RWPE2 (cell line): ENCODE measurements at regions not wholly inside any gene's neighbourhood (a gene's known extent, or its start where the extent isn't known, plus 50 kb on each side); places are given as distances from the start of the nearest gene placed in this dataset.

Source experiments
- ATAC-seq: fragments of 200-7000 bp; cut with Tn5 transposase; 3 replicates; pipeline ENCODE4 v1.9.1; 2021; ENCODE audit warnings: low read depth
- DNase-seq: peaks from one replicate; pipeline ENCODE4 v3.0.0-alpha.2; 2020; ENCODE audit warnings: low spot score
- H3K27ac ChIP-seq: fragments of 450-650 bp; 2 replicates; pipeline ENCODE4 v1.5.1; 2017; ENCODE audit warnings: mild to moderate bottlenecking; ENCODE audit not compliant: poor library complexity, severe bottlenecking
- H3K27me3 ChIP-seq: fragments of 250-450 bp; sonication (Bioruptor Pico); 2 replicates; pipeline ENCODE4 v1.5.1; 2021; ENCODE audit warnings: mild to moderate bottlenecking, moderate library complexity; ENCODE audit not compliant: insufficient read depth, poor library complexity, severe bottlenecking
- H3K36me3 ChIP-seq: fragments of 250-450 bp; sonication (Bioruptor Pico); 2 replicates; pipeline ENCODE4 v1.5.1; 2020; ENCODE audit warnings: low read depth, mild to moderate bottlenecking, moderate library complexity
- H3K4me1 ChIP-seq: fragments of 250-450 bp; sonication (Bioruptor Pico); 2 replicates; pipeline ENCODE4 v1.5.1; 2021; ENCODE audit warnings: mild to moderate bottlenecking, moderate library complexity; ENCODE audit not compliant: insufficient read depth, poor library complexity, severe bottlenecking
- H3K4me3 ChIP-seq: fragments of 250-450 bp; sonication (Bioruptor Pico); 2 replicates; pipeline ENCODE4 v1.5.1; 2021; ENCODE audit warnings: mild to moderate bottlenecking, moderate library complexity; ENCODE audit not compliant: severe bottlenecking
- H3K9me3 ChIP-seq: fragments of 250-450 bp; sonication (Bioruptor Pico); 2 replicates; pipeline ENCODE4 v1.5.1; 2021; ENCODE audit warnings: mild to moderate bottlenecking, moderate library complexity; ENCODE audit not compliant: severe bottlenecking
- TF ChIP-seq, protein P1 (sequence below): fragments of 450-650 bp; IDR thresholded peaks from one replicate; pipeline ENCODE4 v1.5.1; 2017; ENCODE audit warnings: mild to moderate bottlenecking, moderate library complexity; ENCODE audit not compliant: poor library complexity, severe bottlenecking

DNA sequence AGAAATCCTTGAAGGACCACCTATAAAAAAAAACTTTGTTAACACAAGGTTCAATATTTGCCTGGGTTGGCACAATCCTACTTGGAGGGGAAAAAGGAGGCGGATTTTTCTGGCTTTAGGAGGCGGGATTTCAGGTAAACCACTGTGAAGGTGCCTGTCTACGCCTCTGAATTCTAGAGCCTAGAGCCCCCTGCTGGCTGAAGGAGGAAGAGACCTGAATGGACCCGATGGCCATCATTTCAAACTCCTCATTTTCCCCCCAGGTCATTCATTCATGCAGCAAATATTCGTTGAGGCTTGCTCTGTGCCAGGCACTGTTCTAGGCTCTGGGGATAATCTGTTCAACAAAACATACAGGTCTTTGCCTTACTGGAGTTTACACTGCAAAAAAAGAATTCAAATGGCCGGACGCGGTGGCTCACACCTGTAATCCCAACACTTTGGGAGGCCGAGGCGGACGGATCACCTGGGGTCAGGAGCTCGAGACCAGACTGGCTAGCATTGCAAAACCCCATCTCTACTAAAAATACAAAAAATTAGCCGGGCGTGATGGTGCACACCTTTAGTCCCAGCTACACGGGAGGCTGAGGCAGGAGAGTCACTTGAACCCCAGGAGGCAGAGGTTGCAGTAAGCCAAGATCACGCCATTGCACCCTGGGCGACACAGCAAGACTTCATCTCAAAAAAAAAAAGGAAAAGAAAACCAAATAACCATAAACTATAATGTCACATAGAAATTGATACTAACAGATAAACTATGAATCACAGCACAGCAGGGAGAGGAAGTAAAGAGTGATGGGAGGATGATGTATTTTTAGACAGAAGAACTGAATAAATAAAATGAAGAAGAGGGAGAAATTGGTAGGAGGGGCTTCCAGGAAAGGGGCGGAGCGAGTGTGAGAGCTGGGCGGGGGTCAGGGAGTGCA is 90.1 kb upstream of the NFE2L3 start:
- Histone ChIP-seq H3K9me3 (no peaks in the 10 kb centered on the region), H3K27ac (no peak overlapping the region), H3K36me3 (no peaks in the 10 kb centered on the region), H3K4me3 (no peak overlapping the region), H3K4me1 (no peaks in the 10 kb centered on the region), H3K27me3 (no peaks in the 10 kb centered on the region)
- TF ChIP-seq, protein P1, sequence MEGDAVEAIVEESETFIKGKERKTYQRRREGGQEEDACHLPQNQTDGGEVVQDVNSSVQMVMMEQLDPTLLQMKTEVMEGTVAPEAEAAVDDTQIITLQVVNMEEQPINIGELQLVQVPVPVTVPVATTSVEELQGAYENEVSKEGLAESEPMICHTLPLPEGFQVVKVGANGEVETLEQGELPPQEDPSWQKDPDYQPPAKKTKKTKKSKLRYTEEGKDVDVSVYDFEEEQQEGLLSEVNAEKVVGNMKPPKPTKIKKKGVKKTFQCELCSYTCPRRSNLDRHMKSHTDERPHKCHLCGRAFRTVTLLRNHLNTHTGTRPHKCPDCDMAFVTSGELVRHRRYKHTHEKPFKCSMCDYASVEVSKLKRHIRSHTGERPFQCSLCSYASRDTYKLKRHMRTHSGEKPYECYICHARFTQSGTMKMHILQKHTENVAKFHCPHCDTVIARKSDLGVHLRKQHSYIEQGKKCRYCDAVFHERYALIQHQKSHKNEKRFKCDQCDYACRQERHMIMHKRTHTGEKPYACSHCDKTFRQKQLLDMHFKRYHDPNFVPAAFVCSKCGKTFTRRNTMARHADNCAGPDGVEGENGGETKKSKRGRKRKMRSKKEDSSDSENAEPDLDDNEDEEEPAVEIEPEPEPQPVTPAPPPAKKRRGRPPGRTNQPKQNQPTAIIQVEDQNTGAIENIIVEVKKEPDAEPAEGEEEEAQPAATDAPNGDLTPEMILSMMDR = peak; percentile 91
- ATAC-seq (peak; percentile 84), DNase-seq (no peak)

DNA sequence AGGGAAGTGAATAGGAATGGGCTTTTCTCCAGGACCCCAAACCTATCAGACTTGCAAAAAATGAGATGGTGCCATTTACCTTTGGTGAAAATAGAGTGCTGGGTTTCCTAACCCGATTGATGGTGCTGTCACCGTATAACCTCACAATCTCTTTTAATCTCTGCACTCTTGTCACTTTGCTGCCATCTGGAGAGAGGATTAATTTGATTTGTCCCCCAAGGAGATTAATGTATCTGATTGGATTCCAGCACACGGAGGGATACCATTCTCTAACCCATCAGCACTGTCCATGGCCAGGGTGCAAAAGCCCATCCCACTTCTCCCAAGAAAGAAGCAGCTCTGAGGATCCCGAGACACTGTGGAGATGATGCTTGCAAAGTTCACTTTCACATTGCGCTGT is 86.3 kb upstream of the NFE2L3 start:
- TF ChIP-seq, protein P1 = no peak
- Histone ChIP-seq H3K9me3 (no peaks in the 10 kb centered on the region), H3K27ac (no peak overlapping the region), H3K4me1 (no peaks in the 10 kb centered on the region), H3K36me3 (no peaks in the 10 kb centered on the region), H3K27me3 (no peaks in the 10 kb centered on the region), H3K4me3 (no peak overlapping the region)
- ATAC-seq (no peak), DNase-seq (no peak)

DNA sequence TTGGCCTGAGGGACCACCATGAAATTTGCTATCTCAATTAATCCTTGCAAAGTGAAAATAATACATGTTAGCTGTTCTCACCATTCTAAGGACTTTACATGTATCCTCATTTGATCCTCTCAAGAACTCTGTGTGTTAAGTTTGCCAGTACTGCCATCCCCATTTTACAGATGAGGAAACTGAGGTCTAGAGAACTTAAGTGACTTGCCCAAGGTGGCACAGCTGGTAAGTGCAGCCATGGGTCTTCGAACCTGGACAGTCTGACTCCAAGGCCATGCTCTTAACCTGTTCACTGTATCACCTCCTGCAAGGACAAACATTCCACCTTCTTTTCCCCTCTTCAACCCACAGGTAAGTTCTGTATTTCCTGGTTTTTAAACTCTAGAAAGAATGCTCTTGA is 85.3 kb upstream of the NFE2L3 start:
- H3K27me3 ChIP-seq = no peaks in the 10 kb centered on the region
- H3K9me3 ChIP-seq = no peaks in the 10 kb centered on the region
- ATAC-seq (no peak), DNase-seq (no peak)
- H3K27ac ChIP-seq = no peak overlapping the region
- TF ChIP-seq, protein P1 = no peak
- H3K4me1 ChIP-seq = no peaks in the 10 kb centered on the region
- no peak overlapping the region for H3K4me3 ChIP-seq
- no peaks in the 10 kb centered on the region for H3K36me3 ChIP-seq

DNA sequence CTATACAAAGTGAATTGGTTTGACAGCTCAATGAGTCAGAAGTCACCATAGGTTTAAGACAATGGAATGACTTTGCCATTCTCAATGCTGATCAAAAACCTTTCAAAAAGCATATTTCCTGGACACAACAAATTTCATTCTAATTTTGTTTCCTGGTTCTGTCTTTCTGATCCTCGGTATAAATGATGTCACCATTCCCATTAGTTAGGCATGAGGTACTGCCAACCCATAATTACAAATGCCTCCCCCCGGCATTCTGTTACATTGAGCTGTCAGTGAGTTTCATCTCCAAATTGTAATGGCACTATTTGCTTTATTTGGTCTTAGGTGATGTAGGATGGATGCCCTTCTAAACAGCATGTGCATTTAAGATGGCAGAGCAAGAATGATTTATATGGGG is 81.7 kb upstream of the NFE2L3 start:
- Histone ChIP-seq H3K36me3 (no peaks in the 10 kb centered on the region), H3K4me3 (no peak overlapping the region), H3K27me3 (no peaks in the 10 kb centered on the region), H3K4me1 (no peaks in the 10 kb centered on the region), H3K9me3 (no peaks in the 10 kb centered on the region), H3K27ac (no peak overlapping the region)
- ATAC-seq = no peak
- DNase-seq = no peak
- TF ChIP-seq, protein P1 = no peak
